ENCODE measurements at regions not wholly inside any gene's neighbourhood (a gene's known extent, or its start where the extent isn't known, plus 50 kb on each side); places are given as distances from the start of the nearest gene placed in this dataset.

DNA sequence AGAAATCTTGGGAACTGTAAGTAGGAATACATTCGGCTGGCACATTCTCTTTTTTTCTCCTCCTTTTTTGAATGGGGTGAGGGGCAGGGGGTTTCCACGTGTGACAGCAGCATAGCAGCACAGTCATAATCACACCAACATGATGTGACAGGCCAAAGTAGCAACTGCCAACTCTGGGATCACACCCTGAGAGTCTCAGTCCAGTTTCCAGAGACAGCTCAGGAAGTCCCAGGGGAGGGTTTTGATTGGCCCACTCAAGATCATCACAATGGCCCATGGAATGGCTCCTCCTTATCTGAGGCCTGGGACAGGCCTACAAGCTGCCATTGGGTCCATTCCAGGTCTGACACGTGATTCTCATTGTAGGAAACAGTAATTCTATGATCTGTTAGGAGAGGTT lies 207.1 kb upstream of the ASIC2 start:
- H3K36me3 ChIP-seq (replicated peaks; ENCODE audit: insufficient read depth, low read length): no peaks in the 10 kb centered on the region
- TF ChIP-seq EZH2phosphoT487 (IDR thresholded peaks at IDR 0.05; ENCODE audit: low read length) (no peak), EZH2 (optimal IDR thresholded peaks at IDR 0.05; ENCODE audit: low read depth, low read length) (no peak), CTCF (IDR thresholded peaks at IDR 0.05; ENCODE audit: low read length) (no peak)
- no peak overlapping the region for H2AFZ ChIP-seq (ENCODE audit: low read length)
- no peak overlapping the region for H3K4me3 ChIP-seq (ENCODE audit: low read length)
- no peak overlapping the region for H3K4me2 ChIP-seq (ENCODE audit: low read depth, low read length)
- no peaks in the 10 kb centered on the region for H3K4me1 ChIP-seq (ENCODE audit: low read length)
- H3F3A ChIP-seq (ENCODE audit: insufficient read depth, low read length): no peaks in the 10 kb centered on the region
- no peak for DNase-seq
- H3K9me2 ChIP-seq (replicated peaks; ENCODE audit: insufficient read depth, low read length): no peaks in the 10 kb centered on the region
- no peak overlapping the region for H3K27ac ChIP-seq (ENCODE audit: low read length)
- no peaks in the 10 kb centered on the region for H3K79me2 ChIP-seq (ENCODE audit: low read length)
- H3K27me3 ChIP-seq (replicated peaks; ENCODE audit: insufficient read depth, low read length): no peaks in the 10 kb centered on the region
- no peaks in the 10 kb centered on the region for H3K9me3 ChIP-seq (replicated peaks; ENCODE audit: insufficient read depth, low read length)
- no peak overlapping the region for H3K9ac ChIP-seq (ENCODE audit: low read length)
- no peaks in the 10 kb centered on the region for H4K20me1 ChIP-seq (ENCODE audit: insufficient read depth, low read length)

GRCh38 chr17:33501185-33501584 lies 208.1 kb upstream of the ASIC2 start:
- H2AFZ ChIP-seq (ENCODE audit: low read length): no peak overlapping the region
- no peaks in the 10 kb centered on the region for H4K20me1 ChIP-seq (ENCODE audit: insufficient read depth, low read length)
- no peaks in the 10 kb centered on the region for H3K9me2 ChIP-seq (replicated peaks; ENCODE audit: insufficient read depth, low read length)
- DNase-seq: no peak
- no peaks in the 10 kb centered on the region for H3F3A ChIP-seq (ENCODE audit: insufficient read depth, low read length)
- H3K4me1 ChIP-seq (ENCODE audit: low read length): no peaks in the 10 kb centered on the region
- no peaks in the 10 kb centered on the region for H3K36me3 ChIP-seq (replicated peaks; ENCODE audit: insufficient read depth, low read length)
- H3K79me2 ChIP-seq (ENCODE audit: low read length): no peaks in the 10 kb centered on the region
- TF ChIP-seq EZH2 (optimal IDR thresholded peaks at IDR 0.05; ENCODE audit: low read depth, low read length): no peak
- TF ChIP-seq EZH2phosphoT487 (IDR thresholded peaks at IDR 0.05; ENCODE audit: low read length): no peak
- no peak for TF ChIP-seq CTCF (IDR thresholded peaks at IDR 0.05; ENCODE audit: low read length)
- H3K9me3 ChIP-seq (replicated peaks; ENCODE audit: insufficient read depth, low read length): no peaks in the 10 kb centered on the region
- H3K27ac ChIP-seq (ENCODE audit: low read length): no peak overlapping the region
- H3K4me3 ChIP-seq (ENCODE audit: low read length): no peak overlapping the region
- no peak overlapping the region for H3K4me2 ChIP-seq (ENCODE audit: low read depth, low read length)
- H3K9ac ChIP-seq (ENCODE audit: low read length): no peak overlapping the region
- H3K27me3 ChIP-seq (replicated peaks; ENCODE audit: insufficient read depth, low read length): no peaks in the 10 kb centered on the region

- Histone ChIP-seq H3K9me3 (replicated peaks; ENCODE audit: insufficient read depth, low read length) (no peaks in the 10 kb centered on the region), H3K4me2 (ENCODE audit: low read depth, low read length) (no peak overlapping the region), H3K4me3 (ENCODE audit: low read length) (no peak overlapping the region), H3K36me3 (replicated peaks; ENCODE audit: insufficient read depth, low read length) (no peaks in the 10 kb centered on the region), H3K27me3 (replicated peaks; ENCODE audit: insufficient read depth, low read length) (no peaks in the 10 kb centered on the region), H3K9ac (ENCODE audit: low read length) (no peak overlapping the region), H3K79me2 (ENCODE audit: low read length) (no peaks in the 10 kb centered on the region), H2AFZ (ENCODE audit: low read length) (no peak overlapping the region), H3K9me2 (replicated peaks; ENCODE audit: insufficient read depth, low read length) (no peaks in the 10 kb centered on the region), H3K4me1 (ENCODE audit: low read length) (no peaks in the 10 kb centered on the region), H3K27ac (ENCODE audit: low read length) (no peak overlapping the region), H3F3A (ENCODE audit: insufficient read depth, low read length) (no peaks in the 10 kb centered on the region), H4K20me1 (ENCODE audit: insufficient read depth, low read length) (no peaks in the 10 kb centered on the region)
- no peak for DNase-seq
- TF ChIP-seq EZH2 (optimal IDR thresholded peaks at IDR 0.05; ENCODE audit: low read depth, low read length) (no peak), EZH2phosphoT487 (IDR thresholded peaks at IDR 0.05; ENCODE audit: low read length) (no peak)
Measured at GRCh38 chr17:33504571-33504970, 211.5 kb upstream of the ASIC2 start.

DNA sequence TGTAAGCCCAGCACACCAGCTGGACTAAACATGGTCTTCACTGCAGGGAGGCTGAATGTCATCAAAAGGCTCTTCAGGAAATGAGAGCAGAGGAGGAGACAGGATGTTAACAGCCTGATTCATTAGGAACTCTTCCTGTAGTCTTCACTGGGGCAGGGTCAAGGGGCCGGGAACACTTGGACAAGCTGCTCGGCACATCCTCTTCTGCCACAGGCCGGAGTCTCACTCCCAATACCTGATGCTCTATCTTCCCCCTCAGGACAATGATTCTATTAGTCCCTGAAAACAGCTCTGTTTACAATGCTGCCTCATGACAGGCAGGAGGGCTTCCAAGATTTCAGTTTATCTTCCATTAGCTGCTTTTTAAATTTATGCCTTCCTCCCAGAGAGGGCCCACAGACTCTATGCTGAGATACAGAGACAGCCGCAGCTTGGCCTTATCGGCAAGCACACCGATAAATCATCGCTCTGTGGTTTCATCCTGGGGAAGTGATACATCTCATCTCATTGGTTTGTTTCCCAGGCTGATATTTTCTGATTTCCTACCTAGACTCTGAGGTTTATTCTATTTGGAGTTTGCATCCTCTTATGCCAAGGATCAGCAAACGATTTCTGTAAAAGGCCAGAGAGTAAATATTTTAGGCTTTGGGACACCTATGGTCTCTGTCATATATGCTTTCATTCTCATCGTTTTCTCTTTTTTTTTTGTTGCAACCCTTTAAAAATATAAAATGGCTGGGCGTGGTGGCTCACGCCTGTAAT lies 214.0 kb upstream of the ASIC2 start:
- Histone ChIP-seq H3K9me2 (replicated peaks; ENCODE audit: insufficient read depth, low read length) (no peaks in the 10 kb centered on the region), H3K4me3 (ENCODE audit: low read length) (no peak overlapping the region), H2AFZ (ENCODE audit: low read length) (no peak overlapping the region), H3K27ac (ENCODE audit: low read length) (no peak overlapping the region), H4K20me1 (ENCODE audit: insufficient read depth, low read length) (no peaks in the 10 kb centered on the region), H3K27me3 (replicated peaks; ENCODE audit: insufficient read depth, low read length) (no peaks in the 10 kb centered on the region), H3K79me2 (ENCODE audit: low read length) (no peaks in the 10 kb centered on the region), H3K9me3 (replicated peaks; ENCODE audit: insufficient read depth, low read length) (no peaks in the 10 kb centered on the region), H3K9ac (ENCODE audit: low read length) (no peak overlapping the region), H3F3A (ENCODE audit: insufficient read depth, low read length) (no peaks in the 10 kb centered on the region), H3K36me3 (replicated peaks; ENCODE audit: insufficient read depth, low read length) (no peaks in the 10 kb centered on the region), H3K4me1 (ENCODE audit: low read length) (no peaks in the 10 kb centered on the region), H3K4me2 (ENCODE audit: low read depth, low read length) (no peak overlapping the region)
- DNase-seq: no peak
- TF ChIP-seq EZH2 (optimal IDR thresholded peaks at IDR 0.05; ENCODE audit: low read depth, low read length) (no peak), CTCF (IDR thresholded peaks at IDR 0.05; ENCODE audit: low read length) (no peak), EZH2phosphoT487 (IDR thresholded peaks at IDR 0.05; ENCODE audit: low read length) (no peak)

Data from MM.1S (cell line).